Fibroblast of mammary gland (primary cell): ENCODE measurements at regions not wholly inside any gene's neighbourhood (a gene's known extent, or its start where the extent isn't known, plus 50 kb on each side); places are given as distances from the start of the nearest gene placed in this dataset.

Experiments
- DNase-seq: peaks from one replicate; pipeline ENCODE4 v3.0.0-alpha.2; 2010; ENCODE audit warnings: low read depth
- H3K4me3 ChIP-seq: 2 replicates; pipeline ENCODE4 v1.5.1; 2011; ENCODE audit warnings: low read depth, mild to moderate bottlenecking, low read length, moderate library complexity; ENCODE audit not compliant: control insufficient read depth
- TF ChIP-seq, protein P1 (sequence below): conservative IDR thresholded peaks from 2 replicates; pipeline ENCODE4 v1.5.1; 2011; ENCODE audit warnings: low read depth, low read length, inconsistent platforms; ENCODE audit not compliant: control insufficient read depth, insufficient read depth

DNA sequence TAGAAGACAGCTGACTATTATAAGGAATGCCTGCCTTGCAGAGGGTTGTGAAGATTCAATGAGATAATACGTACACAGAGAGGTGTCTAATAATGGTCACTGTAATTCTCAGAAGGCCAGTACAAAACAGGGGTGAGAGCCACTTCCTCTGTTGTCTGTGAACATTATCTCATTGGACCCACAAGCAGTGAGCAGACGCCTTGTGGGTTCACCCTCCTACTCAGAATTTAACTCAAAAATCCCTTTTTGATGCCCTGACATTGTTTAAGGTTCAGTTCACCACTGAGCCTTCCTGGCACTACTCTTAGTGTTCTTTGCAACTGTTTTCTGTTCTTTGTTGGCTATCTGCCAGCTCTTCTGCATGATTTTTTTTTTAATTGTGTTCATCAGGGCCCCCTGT lies 467.4 kb downstream of the BCOR start:
- TF ChIP-seq, protein P1, sequence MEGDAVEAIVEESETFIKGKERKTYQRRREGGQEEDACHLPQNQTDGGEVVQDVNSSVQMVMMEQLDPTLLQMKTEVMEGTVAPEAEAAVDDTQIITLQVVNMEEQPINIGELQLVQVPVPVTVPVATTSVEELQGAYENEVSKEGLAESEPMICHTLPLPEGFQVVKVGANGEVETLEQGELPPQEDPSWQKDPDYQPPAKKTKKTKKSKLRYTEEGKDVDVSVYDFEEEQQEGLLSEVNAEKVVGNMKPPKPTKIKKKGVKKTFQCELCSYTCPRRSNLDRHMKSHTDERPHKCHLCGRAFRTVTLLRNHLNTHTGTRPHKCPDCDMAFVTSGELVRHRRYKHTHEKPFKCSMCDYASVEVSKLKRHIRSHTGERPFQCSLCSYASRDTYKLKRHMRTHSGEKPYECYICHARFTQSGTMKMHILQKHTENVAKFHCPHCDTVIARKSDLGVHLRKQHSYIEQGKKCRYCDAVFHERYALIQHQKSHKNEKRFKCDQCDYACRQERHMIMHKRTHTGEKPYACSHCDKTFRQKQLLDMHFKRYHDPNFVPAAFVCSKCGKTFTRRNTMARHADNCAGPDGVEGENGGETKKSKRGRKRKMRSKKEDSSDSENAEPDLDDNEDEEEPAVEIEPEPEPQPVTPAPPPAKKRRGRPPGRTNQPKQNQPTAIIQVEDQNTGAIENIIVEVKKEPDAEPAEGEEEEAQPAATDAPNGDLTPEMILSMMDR: no peak
- no peak for DNase-seq
- H3K4me3 ChIP-seq: no peak overlapping the region

DNA sequence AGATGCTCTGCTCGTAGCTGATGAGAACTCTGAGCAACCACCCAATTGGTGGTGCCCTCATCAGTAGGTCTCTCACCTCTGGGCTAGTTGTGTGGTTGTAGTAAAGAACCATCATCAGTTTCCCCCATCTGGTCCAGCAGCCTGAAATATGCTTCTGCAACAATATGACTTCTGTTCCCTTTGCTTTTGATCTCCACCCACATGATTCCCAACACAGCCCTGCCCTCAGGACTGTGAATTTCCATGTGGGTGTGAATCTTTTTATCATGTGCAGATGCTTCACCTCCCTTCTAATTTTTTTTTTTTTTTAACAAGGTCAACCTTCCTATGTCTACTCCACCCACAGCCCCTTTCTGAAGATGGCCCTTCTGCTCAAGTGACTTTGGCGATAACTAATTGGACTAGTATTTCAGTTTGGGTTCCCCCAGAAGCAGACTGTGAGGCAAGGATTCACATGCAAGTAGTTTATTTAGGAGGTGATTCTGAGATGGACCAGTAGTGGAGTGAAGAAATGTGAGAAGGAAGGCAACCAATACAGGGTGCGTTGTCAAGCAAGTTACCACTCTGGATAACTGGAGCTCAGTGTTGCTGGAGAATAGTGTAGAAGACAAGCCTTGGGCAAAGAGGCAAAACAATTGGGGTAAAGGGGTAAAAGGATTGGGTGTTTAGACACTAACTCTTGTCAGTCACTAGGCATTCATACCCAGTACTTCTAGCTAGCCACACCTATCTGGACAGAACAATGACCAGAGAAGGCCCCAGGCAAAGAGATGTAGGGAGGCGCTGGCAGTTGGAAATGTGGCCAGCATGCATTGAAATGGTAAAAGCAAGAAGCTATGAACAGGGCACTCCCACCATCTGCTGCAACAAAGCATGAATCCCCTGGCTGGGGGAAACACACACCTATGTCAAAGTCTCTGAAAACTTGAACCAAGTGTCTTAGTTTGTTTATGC lies 466.2 kb downstream of the BCOR start:
- no peak overlapping the region for H3K4me3 ChIP-seq
- no peak for DNase-seq
- TF ChIP-seq, protein P1: no peak

DNA sequence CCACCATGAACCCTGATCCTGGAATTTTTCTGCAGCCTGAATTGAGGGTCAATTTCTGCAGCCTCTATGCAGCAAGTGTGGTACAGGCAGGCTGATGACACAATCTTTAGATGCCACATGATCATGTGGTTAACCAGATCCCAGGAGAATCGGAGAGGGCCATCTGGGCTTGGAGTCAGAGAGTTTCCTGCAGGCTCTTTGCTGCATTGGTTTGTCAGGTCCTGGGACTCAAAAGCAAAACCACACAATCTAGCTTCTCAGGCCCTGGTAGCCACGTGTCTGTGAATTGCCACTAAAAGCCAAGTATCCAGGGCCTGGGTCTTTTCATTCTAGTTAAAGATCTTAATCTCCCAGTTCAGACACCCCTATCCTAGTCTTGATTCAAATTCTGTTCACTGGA lies 464.5 kb downstream of the BCOR start:
- DNase-seq: peak; percentile 41
- TF ChIP-seq, protein P1: no peak

DNA sequence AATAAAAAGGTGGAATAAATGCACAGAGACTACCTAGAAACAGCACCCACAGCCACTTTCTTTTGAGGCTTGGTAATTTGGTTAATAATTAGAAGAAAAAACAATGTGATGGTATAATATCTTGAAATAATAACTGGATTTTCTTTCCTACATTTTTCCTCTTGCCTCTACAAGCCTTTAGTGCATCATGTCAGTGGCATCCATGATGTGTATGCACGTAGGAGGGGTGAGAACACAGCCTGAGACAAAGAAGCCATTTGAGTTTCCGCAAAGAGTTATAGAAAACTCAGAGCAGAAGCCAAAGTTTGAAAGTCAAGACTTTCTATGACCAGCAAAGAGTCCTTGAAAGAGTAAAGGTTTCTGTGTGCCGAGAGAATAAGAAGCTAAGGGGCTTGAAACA lies 461.3 kb downstream of the BCOR start:
- no peak overlapping the region for H3K4me3 ChIP-seq
- DNase-seq: no peak
- TF ChIP-seq, protein P1: no peak

More for the DNA sequence above, 464.5 kb downstream of the BCOR start:
- no peak overlapping the region for H3K4me3 ChIP-seq

DNA sequence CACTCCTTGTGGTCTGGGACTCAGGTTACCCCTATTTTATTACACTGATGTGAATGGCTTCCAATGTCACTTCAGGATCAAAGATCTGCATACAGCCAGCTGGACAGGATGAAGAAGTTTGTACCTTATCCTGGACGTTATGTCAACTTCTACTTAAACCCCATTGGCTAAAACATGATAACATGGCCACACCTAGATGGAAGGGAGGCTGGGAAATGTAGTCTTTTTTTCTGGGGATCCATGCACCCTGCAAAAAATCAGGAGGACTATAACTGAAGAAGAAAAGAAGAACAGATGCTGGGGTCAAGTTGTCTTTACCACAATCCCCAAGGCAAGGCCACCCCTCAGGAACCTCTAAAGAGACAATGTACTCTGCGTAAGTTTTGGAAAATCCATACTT lies 459.2 kb downstream of the BCOR start:
- DNase-seq: no peak
- H3K4me3 ChIP-seq: no peak overlapping the region
- TF ChIP-seq, protein P1: no peak

DNA sequence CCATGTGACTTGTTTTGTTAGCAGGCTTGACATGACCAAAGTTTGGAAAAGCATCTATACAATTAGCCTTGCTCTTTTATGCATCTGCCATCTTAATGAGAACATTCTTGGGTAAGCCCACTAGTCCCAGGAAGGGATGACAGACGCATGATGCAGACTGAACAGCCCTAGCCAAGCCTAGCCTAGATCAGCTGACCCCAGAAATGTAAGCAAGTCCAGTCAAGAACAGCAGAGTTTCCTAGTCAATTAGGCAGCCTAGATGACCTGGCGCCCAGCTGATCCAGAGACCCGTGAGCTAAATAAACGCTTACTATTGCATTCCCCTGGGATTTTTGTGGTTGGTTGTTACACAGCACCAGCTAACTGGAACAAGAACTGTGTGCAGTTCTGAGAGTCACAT lies 457.9 kb downstream of the BCOR start:
- DNase-seq: peak; percentile 41
- no peak overlapping the region for H3K4me3 ChIP-seq
- TF ChIP-seq, protein P1: no peak

DNA sequence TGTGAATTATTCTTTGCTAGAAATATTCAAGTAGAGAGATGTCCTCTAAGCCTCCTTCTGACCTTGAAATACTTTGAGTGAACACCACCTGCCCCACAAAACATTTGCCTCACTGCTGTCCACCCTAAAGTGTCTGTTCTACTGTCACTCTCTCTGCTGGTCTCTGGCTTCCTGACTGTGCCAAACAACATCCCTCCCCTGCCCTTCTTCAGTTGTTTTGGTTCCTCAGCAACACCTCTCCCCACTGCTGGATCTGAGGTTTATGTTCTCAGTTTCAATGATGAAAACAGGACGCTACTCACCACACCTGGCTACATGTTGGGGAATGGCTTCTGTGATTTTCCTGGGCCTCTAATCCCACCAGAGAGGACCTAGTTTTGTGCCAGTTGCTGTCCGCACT lies 456.9 kb downstream of the BCOR start:
- no peak overlapping the region for H3K4me3 ChIP-seq
- no peak for DNase-seq
- TF ChIP-seq, protein P1: no peak
